CD4-positive, alpha-beta T cell treated with Interleukin-1 beta for 1 hour (primary cell): ENCODE measurements at regions not wholly inside any gene's neighbourhood (a gene's known extent, or its start where the extent isn't known, plus 50 kb on each side); places are given as distances from the start of the nearest gene placed in this dataset.

Source experiments
- DNase-seq, 2 donors: peaks; one replicate each; pipeline ENCODE4 v3.0.0-alpha.2; 2020 to 2022

GRCh38 chr7:32346253-32346652, 143.9 kb downstream of the LSM5 start:
- no peak for DNase-seq

- no peak for DNase-seq
Measured at GRCh38 chr7:32336726-32337125, 153.5 kb downstream of the LSM5 start.

- DNase-seq: no peak
Measured at GRCh38 chr7:32335107-32335506, 155.1 kb downstream of the LSM5 start.

- DNase-seq: no peak
Measured at GRCh38 chr7:32330602-32331001, 159.6 kb downstream of the LSM5 start.

GRCh38 chr7:32326078-32326477, 164.1 kb downstream of the LSM5 start:
- DNase-seq: no peak

- DNase-seq: no peak
Measured at GRCh38 chr7:32323712-32324111, 166.5 kb downstream of the LSM5 start.

- DNase-seq: no peak
Measured at GRCh38 chr7:32319012-32319382, 171.2 kb downstream of the LSM5 start.

DNA sequence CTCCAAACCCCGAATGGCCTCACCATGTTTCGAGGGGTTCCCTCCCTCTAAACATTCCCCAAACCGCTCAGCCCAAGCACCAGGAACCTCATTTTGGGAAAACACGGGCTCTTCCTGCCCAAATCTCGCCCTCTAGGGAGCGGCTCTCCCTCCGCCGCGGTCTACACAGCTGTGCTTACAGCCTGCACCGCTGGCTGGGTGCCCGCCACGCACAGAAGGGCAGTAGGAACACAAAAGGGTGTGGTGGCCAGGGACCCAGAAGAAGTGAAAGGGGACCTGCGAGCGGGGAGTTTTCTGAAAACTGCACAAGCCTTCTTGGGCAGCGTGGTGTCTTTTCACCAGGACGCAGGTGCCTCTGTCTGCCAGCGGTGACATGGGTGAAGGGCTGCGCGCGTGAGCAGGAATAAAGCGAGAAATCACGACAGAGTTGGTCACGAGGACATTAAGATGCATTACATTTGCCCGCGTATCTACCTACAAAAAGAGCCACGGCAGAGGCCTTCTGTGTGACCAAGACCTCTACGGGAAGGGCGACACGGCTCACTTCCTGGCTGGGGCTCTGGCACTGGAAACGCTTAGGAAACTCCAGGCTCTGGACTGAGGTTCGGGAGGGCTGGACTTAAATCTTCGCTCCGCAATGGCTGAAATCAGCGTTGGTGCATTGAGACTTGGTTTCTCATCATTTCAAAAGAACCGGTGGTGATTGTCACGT, 171.7 kb downstream of the LSM5 start:
- no peak for DNase-seq

DNA sequence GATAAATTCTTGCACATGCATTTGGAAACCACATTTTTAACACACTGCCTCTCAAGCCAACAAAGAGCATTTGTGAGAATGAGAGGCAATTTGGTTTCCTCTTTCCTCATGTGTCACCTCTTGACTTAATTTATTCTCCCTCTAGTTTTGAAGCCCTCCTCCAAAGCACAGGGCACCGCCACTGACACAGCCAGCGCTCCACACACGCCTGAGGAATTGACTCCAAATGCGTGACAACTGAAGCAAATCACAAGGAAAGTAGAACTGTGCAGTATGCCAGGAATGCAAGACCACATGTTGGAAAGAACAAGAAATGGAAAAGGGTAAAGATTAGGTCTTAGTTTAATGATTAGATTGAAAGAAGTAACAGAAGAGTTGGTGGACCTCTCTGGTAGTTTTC, 173.3 kb downstream of the LSM5 start:
- DNase-seq: no peak

DNA sequence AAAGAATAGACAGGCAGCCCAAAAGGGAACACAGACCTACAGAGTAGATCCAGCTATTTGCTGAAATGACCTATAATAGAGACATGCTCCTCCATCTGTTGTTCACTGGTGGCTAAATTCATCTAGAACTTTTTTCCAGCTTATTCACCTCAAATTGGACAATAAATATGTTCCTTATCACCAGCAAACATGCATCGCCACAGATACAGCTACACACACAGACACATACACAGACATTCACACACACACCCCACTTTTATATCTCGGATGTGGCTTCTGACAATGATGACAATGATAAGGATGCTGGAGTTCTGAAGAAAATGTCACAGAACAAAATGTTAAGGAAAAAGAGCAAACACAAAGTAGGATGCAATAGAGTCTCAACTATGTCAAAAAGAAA, 175.4 kb downstream of the LSM5 start:
- no peak for DNase-seq

- DNase-seq: no peak
Measured at GRCh38 chr7:32301427-32301826, 188.8 kb downstream of the LSM5 start.

DNA sequence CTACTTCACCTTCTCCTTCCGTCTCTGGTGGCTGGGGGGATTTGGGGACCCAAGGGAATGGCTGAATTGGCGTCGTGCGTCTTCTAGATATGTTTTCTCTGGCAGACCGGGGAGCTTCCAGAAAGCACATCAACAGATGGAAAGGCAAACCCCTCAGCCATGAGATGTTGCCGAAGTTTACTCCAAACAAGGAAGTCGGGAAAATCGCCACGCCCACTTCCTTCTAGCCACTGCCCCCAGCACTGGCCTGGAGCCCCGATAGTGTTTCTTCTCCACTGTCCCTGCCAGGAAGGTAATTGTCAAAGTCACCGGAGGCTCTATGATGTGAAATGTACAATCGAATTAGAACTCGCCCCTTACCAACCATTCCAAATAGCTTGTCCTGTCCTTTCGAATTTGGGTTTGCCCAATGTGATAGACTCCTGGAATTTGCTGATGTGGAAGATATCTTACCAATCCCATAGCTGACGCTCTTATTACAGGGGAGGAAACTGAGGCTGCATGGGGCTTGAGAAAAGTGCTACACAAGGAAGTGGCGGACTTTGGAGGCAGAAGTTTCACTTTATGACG, 191.0 kb downstream of the LSM5 start:
- DNase-seq: no peak

GRCh38 chr7:32298408-32299132, 191.6 kb downstream of the LSM5 start:
- no peak for DNase-seq

GRCh38 chr7:32293833-32294232, 196.3 kb downstream of the LSM5 start:
- DNase-seq: no peak

DNA sequence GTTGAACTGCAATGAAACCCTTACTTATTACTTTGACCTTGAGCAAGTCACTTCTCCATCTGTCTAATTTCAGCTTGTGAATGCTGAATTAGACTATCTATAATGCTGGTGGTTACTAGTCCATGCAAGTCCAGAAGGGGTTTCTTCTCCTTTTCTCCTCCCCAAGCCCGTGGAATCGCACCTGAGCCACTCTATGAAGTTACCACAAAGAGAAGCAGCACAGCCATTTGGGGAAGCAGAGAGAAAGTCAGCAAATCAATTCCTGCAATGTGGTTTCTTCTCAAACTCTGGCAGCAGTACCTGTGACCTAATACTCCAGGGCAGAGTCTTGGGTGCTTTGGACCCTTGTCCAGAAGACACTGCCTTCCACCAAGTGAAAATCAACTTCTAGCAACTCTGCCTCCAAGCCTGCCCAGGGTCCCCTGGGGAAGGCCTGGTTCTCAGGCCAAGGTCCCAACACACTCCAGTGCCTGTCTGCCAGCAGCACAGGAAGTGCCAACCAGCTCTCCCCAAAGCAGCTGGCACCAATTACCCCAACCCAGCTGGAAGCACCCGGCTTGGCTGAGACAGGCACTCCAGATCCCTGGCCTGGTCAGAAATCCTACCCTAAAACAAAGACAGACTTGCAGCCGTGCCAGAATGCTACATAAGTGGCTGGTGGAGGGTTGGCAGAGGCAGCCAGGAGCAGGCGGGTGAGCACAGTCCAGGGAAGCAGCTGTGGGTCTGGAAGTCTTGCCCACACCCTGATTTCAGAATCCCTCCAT, 200.3 kb downstream of the LSM5 start:
- no peak for DNase-seq

DNA sequence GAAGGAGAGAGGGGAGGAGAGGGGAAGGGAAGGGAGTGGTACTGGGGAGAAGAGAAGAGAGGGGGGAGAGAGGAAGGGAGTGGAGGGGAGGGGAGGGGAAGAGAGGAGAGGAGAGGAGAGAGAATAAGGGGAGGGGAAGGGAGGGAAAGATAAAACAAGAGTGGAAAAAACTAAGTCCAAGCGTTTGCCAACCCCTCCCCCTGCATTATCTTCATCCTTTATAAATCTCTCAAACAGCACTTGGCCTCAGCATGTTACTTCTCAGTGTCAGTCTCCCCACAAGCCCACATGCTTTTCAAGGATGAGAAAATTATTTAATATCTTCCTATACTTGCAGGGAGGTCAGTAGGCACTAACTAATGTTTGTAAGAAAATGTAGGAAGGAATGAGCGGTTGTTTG, 204.5 kb downstream of the LSM5 start:
- no peak for DNase-seq

- no peak for DNase-seq
Measured at GRCh38 chr7:32283546-32283945, 206.6 kb downstream of the LSM5 start.

DNA sequence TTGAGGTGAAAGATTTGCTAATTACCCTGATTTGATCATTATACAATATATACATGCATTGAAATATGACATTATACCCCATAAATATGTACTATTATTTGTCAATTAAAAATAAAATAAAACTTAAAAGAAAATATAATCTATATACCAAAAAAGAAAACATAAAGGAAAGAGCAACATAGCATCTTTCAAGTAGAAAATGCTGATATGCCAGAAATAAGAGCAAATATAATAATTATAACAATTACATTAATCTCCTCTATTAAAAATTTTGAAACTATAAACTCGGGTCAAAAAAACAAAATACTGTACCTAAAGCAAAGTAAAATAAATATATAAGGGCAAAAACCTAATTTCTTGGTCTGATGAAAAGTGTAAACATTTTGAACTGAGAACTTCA, 209.3 kb upstream of the PDE1C start:
- DNase-seq: no peak

DNA sequence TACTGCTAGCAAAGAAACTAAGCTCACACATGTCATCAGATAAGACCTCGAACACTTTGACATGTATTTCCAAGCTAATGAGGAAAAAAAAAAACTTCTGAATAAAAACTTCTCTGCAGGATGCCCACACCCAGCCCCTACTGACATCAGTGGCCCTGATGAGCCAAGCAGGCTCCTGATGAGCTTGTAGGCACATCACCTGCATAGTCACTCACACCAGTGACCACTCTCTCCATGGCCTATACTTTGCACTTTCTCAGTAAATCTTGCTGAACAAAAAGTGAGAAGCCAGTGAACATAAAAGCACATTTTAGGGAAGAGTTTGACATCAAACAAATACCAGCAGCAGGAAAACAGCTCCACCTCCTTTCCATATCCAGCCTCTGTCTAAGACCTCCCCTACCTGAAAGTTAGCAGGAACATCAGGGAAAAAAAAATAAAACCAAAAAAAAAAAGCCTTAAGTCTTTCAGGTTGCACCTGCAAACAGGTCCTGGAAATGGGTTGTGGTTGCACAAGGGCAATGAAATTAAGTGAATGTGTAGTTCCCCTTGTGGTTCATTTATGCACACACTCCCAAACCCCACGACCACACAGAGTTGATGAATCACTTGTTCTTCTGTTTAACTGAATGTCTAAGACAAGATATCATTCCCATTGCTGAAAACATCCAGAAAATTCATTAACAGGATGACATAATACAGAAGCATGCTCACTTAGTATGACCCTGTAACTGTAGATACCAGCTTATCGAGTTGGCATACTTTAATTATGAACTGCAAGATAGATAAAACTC, 205.2 kb upstream of the PDE1C start:
- no peak for DNase-seq

DNA sequence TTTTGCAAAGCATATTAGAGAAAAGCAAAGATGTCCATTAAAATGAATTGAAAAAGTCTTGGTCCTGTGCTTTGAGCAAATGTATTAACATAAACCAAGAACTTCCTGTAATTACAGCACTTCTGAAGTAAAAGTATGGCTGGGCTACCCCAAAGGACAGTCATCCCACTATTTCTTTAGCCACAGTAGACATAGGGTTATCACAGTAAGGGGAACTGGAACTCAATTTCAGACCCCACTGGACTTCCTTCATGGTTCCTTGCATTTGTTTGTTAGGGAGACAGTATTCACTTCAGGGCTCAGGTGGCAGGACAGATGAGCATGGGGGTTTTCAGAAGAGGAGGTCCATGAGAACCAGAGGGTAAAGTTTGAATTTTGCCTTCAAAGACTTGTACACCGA, 203.1 kb upstream of the PDE1C start:
- DNase-seq: no peak

- no peak for DNase-seq
Measured at GRCh38 chr7:32266932-32267475, 196.8 kb upstream of the PDE1C start.

DNA sequence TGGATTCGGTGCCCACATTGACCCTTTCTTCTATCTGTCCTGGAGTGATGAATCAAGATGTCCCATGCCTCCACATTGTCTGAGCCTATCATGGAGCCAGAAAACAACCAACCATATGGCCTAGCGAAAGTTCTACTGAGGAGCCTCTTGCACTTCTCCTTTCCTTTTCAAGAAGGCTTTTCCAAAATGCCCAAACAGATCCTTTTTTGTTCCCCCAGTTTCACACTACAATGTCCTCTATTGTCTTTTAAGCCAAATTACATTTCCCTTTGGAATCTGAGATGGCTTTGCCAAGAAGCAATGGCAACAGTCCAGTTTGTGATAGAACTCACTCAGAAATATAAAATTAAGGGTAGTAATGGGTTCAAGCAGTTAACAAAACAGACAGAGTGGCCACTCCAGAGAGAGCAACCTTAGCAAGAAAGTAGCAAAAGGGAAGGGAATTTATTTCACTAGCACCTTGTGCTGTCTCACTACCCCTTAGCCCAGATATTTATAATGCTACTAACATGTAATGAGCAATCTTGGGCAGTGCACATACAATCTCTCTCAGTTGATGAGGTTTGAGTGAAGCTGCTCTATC, 194.6 kb upstream of the PDE1C start:
- DNase-seq: no peak
